Common myeloid progenitor, CD34-positive (primary cell): ENCODE measurements at regions not wholly inside any gene's neighbourhood (a gene's known extent, or its start where the extent isn't known, plus 50 kb on each side); places are given as distances from the start of the nearest gene placed in this dataset.

ENCODE experiments used
- CTCF ChIA-PET: fragments of 350-600 bp; sonication (Branson Sonifier 250); formaldehyde crosslinking; loops from one replicate; lab custom pipeline; 2021; ENCODE audit warnings: antibody characterized with exemption; lab: Charles Lee
- POLR2A ChIA-PET: fragments of 350-600 bp; sonication (Branson Sonifier 250); formaldehyde crosslinking; loops from one replicate; lab custom pipeline; 2021; ENCODE audit warnings: antibody characterized with exemption; lab: Charles Lee
- DNase-seq, 3 donors: peaks; one replicate each; pipeline versions ENCODE4 v3.0.0 to v3.0.0-alpha.2; 2013
- H3K27ac ChIP-seq, 2 experiments: 1 replicate in 1 of 2; 2 replicates in 1 of 2; pipeline ENCODE4 v1.7.0; 2013; ENCODE audit warnings: inconsistent platforms in 2 of 2, low read length in 2 of 2, mild to moderate bottlenecking in 2 of 2, low read depth in 1 of 2, moderate library complexity in 1 of 2; ENCODE audit not compliant: severe bottlenecking in 2 of 2, insufficient read depth in 1 of 2, poor library complexity in 1 of 2
- H3K27me3 ChIP-seq, 5 experiments: replicated peaks in 2 of 5; 1 replicate in 3 of 5; 2 replicates in 2 of 5; pipeline versions ENCODE4 v1.6.1 to v1.7.0; 2013; ENCODE audit warnings: low read length in 4 of 5, mild to moderate bottlenecking in 2 of 5, moderate library complexity in 2 of 5, inconsistent platforms in 1 of 5; ENCODE audit not compliant: insufficient read depth in 5 of 5, control insufficient read depth in 4 of 5
- H3K36me3 ChIP-seq, 4 experiments: 1 replicate in 2 of 4; 2 replicates in 2 of 4; pipeline versions ENCODE4 v1.6.1 to v1.7.0; 2013; ENCODE audit warnings: low read length in 3 of 4, control low read depth in 1 of 4, mild to moderate bottlenecking in 1 of 4; ENCODE audit not compliant: control insufficient read depth in 4 of 4, insufficient read depth in 4 of 4
- H3K4me1 ChIP-seq, 4 experiments: 1 replicate in 3 of 4; 2 replicates in 1 of 4; pipeline versions ENCODE4 v1.6.1 to v1.7.1; 2013; ENCODE audit warnings: low read length in 3 of 4, mild to moderate bottlenecking in 3 of 4, control low read depth in 1 of 4, inconsistent platforms in 1 of 4, moderate library complexity in 1 of 4; ENCODE audit not compliant: control insufficient read depth in 4 of 4, insufficient read depth in 4 of 4; ENCODE audit errors: control extremely low read depth in 1 of 4
- H3K4me3 ChIP-seq, 7 experiments: 1 replicate in 4 of 7; 2 replicates in 3 of 7; pipeline versions ENCODE4 v1.5.1 to v1.7.0; 2013; ENCODE audit warnings: mild to moderate bottlenecking in 7 of 7, low read length in 6 of 7, moderate library complexity in 6 of 7, inconsistent platforms in 2 of 7, low read depth in 2 of 7, control low read depth in 1 of 7; ENCODE audit not compliant: insufficient read depth in 4 of 7, control insufficient read depth in 1 of 7; ENCODE audit errors: extremely low read depth in 1 of 7
- H3K9me3 ChIP-seq, 5 experiments: 1 replicate in 4 of 5; 2 replicates in 1 of 5; pipeline versions ENCODE4 v1.6.1 to v1.7.1; 2013; ENCODE audit warnings: low read length in 4 of 5, mild to moderate bottlenecking in 2 of 5, inconsistent platforms in 1 of 5, low read depth in 1 of 5, moderate library complexity in 1 of 5; ENCODE audit not compliant: control insufficient read depth in 4 of 5, insufficient read depth in 2 of 5; ENCODE audit errors: control extremely low read depth in 1 of 5
- WGBS: methylation state at CpG from one replicate; pipeline ENCODE4 v1.1.5; 2013; ENCODE audit not compliant: insufficient coverage; 5-methylcytosine and 5-hydroxymethylcytosine counted together

DNA sequence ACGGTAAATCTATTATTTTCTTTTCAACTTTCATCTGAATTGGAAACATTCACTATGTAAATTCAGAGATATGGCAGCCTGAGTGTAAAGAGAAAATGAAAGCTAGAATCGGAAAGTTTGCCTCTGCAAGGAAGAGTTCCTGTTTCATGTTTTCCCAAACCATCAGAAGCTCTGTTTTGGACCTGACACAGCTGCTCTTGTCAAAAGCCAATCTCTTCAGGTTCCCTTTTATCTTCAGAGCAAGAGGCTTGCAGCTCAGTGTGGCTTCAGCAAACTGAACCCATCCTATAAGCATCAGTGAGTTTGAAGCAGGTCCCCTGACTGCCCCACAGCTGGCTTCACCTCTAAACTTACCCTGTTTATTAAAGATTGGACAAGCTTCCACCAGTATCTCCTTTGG lies 1099.7 kb downstream of the DTWD2 start:
- DNase-seq, result peak; percentile 61 to 87 (median 82)
- Histone ChIP-seq H3K9me3 (no peaks in the 10 kb centered on the region), H3K36me3 (no peaks in the 10 kb centered on the region), H3K27ac (peak overlapping the region; percentile 69 to 82), H3K4me3 (peak overlapping the region in 5 of 7 experiments; percentile 30 to 71 (median 50)), H3K27me3 (no peaks in the 10 kb centered on the region), H3K4me1 (peaks cover 9 to 26% (median 20%) of the 10 kb centered on the region in 4 experiments)
- ChIA-PET CTCF (interaction anchor here (1.1 to 1.2 kb wide), 3 partner anchors 10 to 298 kb away, joined by 3 to 4 read pairs (median 3); no protein-coding TSS in a partner anchor), POLR2A (interaction anchor here (0.6 kb wide), 2 partner anchors 22 to 1416 kb away, joined by 4 read pairs; no protein-coding TSS in a partner anchor)
- WGBS, result no CpG with 5 or more reads among the region's 2 CpGs

DNA sequence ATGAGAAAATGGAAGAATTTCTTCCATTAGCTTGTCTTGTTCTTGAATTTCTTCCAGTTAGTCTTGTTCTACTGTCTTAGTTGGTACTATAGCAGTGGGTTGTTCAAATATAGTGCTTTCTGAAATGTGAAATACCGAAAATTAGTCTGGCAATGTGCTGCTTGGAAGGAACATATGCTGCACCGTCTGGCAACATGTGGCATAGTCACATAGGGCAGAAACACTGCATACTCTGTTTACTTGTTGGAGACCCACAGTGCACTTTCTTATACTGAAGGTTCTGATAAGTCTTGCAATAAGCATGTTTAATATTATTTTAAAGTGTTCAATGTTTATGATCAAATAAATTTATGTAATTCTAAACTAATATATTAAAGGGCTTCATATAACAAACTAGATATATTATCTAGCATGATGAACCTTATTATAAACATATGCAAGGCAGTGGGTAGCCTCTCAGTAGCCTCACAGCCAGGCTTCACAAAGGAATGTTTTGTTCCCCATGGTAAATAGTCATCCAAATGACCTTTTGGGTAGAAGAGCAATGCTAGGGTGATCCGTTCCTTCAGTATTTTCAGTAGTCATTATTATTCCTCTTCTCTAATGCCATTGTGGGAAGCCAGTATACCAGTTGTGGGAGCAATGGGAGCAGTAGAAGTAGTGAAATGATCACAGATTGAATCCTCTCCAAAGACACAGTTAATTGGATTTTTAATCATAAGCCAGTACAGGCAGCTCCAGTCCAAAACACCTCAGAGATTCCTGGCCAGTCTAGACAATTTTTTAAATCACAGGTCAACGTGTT lies 1106.7 kb downstream of the DTWD2 start:
- 95% methylated on average over 2 of the region's 4 CpGs for WGBS
- Histone ChIP-seq H3K36me3 (no peaks in the 10 kb centered on the region), H3K27ac (no peak overlapping the region), H3K4me3 (no peak overlapping the region), H3K9me3 (no peaks in the 10 kb centered on the region), H3K27me3 (no peaks in the 10 kb centered on the region), H3K4me1 (peaks cover 0 to 2% (median 0%) of the 10 kb centered on the region in 4 experiments)
- CTCF ChIA-PET, result no interaction called here
- no peak for DNase-seq
- POLR2A ChIA-PET, result interaction anchor here (0.7 kb wide), 1 partner anchor 327 kb away, joined by 3 read pairs; no protein-coding TSS in a partner anchor

DNA sequence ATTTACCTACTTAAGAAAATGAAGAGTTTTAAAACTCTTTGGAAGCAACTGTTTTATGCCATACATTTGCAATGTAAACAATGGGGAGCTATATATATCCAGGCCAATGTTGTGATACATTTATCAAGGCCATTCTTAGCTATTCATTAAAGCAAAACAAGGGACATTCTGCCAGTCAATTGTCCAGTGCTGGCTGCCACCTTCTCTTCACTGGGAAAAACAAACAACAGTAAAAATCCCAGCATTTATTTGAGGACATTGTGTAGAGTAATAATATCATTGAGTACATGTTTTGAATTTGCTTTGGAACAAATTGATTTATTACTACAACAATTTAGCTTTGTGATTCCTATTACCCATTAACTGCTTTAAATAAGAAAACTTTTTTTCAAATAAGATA lies 1107.4 kb downstream of the DTWD2 start:
- Histone ChIP-seq H3K36me3 (no peaks in the 10 kb centered on the region), H3K27ac (no peak overlapping the region), H3K9me3 (no peaks in the 10 kb centered on the region), H3K4me3 (no peak overlapping the region), H3K27me3 (no peaks in the 10 kb centered on the region), H3K4me1 (peaks cover 0 to 2% (median 0%) of the 10 kb centered on the region in 4 experiments)
- no peak for DNase-seq
- CTCF ChIA-PET, result no interaction called here
- POLR2A ChIA-PET, result interaction anchor here (0.7 kb wide), 1 partner anchor 327 kb away, joined by 3 read pairs; no protein-coding TSS in a partner anchor

DNA sequence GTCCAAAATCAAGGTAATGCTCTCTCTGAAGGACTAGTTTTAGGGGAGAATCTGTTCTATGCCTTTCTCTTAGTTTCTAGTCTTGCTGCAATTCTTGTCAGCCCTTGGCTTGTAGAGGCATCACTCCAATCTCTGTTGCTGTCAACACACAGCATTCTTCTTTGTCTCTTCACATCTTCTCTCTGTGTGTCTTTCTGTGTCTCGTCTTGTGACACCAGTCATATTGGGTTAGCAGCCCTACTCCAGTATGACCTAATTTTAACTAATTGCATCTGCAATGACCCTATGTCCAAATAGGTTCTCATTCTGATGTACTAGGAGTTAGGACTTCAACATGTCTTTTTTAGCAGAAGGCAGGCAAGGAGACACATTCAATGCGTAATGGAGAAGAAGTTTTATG lies 1110.6 kb downstream of the DTWD2 start:
- WGBS, result 100% methylated on average over 1 of the region's 2 CpGs
- no peaks in the 10 kb centered on the region for H3K9me3 ChIP-seq
- H3K27me3 ChIP-seq, result no peaks in the 10 kb centered on the region
- DNase-seq, result no peak
- no peaks in the 10 kb centered on the region for H3K36me3 ChIP-seq
- ChIA-PET POLR2A (no interaction called here), CTCF (no interaction called here)
- no peak overlapping the region for H3K4me3 ChIP-seq
- H3K27ac ChIP-seq, result no peak overlapping the region
- H3K4me1 ChIP-seq, result peaks cover 0 to 2% (median 0%) of the 10 kb centered on the region in 4 experiments

DNA sequence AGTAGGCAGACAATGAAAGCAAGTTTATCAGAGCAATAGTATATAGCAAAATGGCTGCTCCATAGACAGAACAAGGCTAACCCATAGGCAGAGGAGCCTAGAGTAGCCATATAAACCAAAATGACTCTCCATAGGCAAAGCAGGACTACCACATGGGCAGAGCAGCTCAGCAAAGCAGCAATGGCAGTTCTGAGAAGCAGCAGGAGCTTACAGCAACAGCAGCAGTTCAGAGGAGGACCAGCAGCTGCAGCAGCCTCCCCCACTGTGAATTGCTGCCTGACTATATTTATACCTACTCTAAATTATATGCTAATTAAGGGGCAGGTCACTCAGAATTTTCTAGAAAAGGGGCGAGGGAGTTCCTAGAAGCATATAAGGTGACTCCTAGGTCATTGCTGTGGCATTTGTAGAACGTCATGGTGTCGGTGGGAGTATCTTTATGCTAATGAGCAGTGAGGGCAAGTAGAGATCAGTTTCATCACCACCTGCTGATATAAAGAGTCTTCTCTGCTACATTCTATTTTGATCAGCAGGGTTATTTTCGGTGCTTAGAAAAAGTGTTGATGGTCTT lies 1115.5 kb downstream of the DTWD2 start:
- no peaks in the 10 kb centered on the region for H3K36me3 ChIP-seq
- no peaks in the 10 kb centered on the region for H3K27me3 ChIP-seq
- no peaks in the 10 kb centered on the region for H3K4me1 ChIP-seq
- 93% methylated on average over 2 of the region's 4 CpGs for WGBS
- CTCF ChIA-PET, result no interaction called here
- H3K4me3 ChIP-seq, result no peak overlapping the region
- no peak overlapping the region for H3K27ac ChIP-seq
- no peak for DNase-seq
- POLR2A ChIA-PET, result no interaction called here
- no peaks in the 10 kb centered on the region for H3K9me3 ChIP-seq

DNA sequence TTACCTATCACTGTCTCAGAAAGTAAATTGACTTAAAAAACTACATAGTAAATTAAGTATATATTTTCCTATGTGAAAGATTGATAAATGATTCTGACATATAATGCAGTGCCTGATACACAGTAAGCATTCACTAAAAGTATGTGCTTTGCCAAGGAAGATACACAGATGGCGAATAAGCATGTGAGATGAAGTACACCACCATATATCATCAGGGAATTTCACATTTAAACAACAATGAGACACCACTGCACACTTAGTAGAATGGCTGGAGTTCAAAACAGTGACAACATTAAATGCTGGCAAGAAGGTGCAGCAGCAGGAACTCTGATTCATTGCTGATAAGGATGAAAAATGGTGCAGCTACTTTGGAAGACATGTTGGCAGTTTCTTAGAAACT lies 1118.8 kb downstream of the DTWD2 start:
- no peaks in the 10 kb centered on the region for H3K9me3 ChIP-seq
- no peak for DNase-seq
- WGBS, result no CpG with 5 or more reads among the region's 1 CpG

More for the DNA sequence above, 1118.8 kb downstream of the DTWD2 start:
- ChIA-PET CTCF (no interaction called here), POLR2A (no interaction called here)
- Histone ChIP-seq H3K27ac (no peak overlapping the region), H3K36me3 (no peaks in the 10 kb centered on the region), H3K4me1 (no peaks in the 10 kb centered on the region), H3K4me3 (no peak overlapping the region), H3K27me3 (no peaks in the 10 kb centered on the region)
